Thyroid gland (tissue), 4 donors: ENCODE measurements at regions not wholly inside any gene's neighbourhood (a gene's known extent, or its start where the extent isn't known, plus 50 kb on each side); places are given as distances from the start of the nearest gene placed in this dataset.
"Not testable (repeated sequence)": the region's sequence is repeated elsewhere in the genome, so short reads cannot be mapped to it uniquely, and the experiment has no call there.

Source experiments
- CTCF ChIP-seq, 6 experiments: fragments of 200-600 bp in 3 of 6; fragments of 450-650 bp in 3 of 6; sonication (generic) in 3 of 6; IDR thresholded peaks; one replicate each; pipeline ENCODE4 v1.5.1; 2016 to 2019; ENCODE audit warnings: antibody characterized with exemption in 6 of 6, mild to moderate bottlenecking in 2 of 6, inconsistent platforms in 1 of 6, moderate library complexity in 1 of 6
- POLR2A ChIP-seq, 2 donors: fragments of 450-650 bp; IDR thresholded peaks; one replicate each; pipeline ENCODE4 v1.6.1; 2017; ENCODE audit warnings: antibody characterized with exemption in 2 of 2, mild to moderate bottlenecking in 2 of 2, moderate library complexity in 1 of 2

GRCh38 chr9:40934480-40934879, 194.0 kb downstream of the FOXD4L6 start:
- not testable (repeated sequence) for TF ChIP-seq CTCF, POLR2A (IDR thresholded peaks at IDR 0.05)
